Psoas muscle (tissue), 7 donors: ENCODE measurements at regions not wholly inside any gene's neighbourhood (a gene's known extent, or its start where the extent isn't known, plus 50 kb on each side); places are given as distances from the start of the nearest gene placed in this dataset.

Experiments used
- ATAC-seq, 4 donors: fragments of 200-7000 bp; cut with Tn5 transposase; one replicate each; pipeline ENCODE4 v1.9.1; 2020; ENCODE audit warnings: moderate library complexity in 3 of 4, mild to moderate bottlenecking in 2 of 4
- DNase-seq, 2 donors: peaks; one replicate each; pipeline ENCODE4 v3.0.0-alpha.2; 2020
- H3K27ac ChIP-seq: fragments of 200-600 bp; one replicate; pipeline ENCODE4 v1.8.0; 2022
- H3K27me3 ChIP-seq, 3 donors: fragments of 200-600 bp in 1 of 3; one replicate each; pipeline versions ENCODE4 v1.6.1 to v1.8.0; 2013 to 2022; ENCODE audit warnings: low read length in 2 of 3, mild to moderate bottlenecking in 2 of 3, moderate library complexity in 1 of 3; ENCODE audit not compliant: insufficient read depth in 3 of 3
- H3K36me3 ChIP-seq, 2 donors: fragments of 200-600 bp in 1 of 2; one replicate each; pipeline versions ENCODE4 v1.6.1 to v1.8.0; 2013 to 2022; ENCODE audit warnings: low read depth in 1 of 2, mild to moderate bottlenecking in 1 of 2, moderate library complexity in 1 of 2; ENCODE audit not compliant: insufficient read depth in 1 of 2
- H3K4me1 ChIP-seq: fragments of 200-600 bp; one replicate; pipeline ENCODE4 v1.8.0; 2022
- H3K4me3 ChIP-seq: fragments of 200-600 bp; one replicate; pipeline ENCODE4 v1.8.0; 2022; ENCODE audit warnings: mild to moderate bottlenecking
- H3K9me3 ChIP-seq: fragments of 200-600 bp; one replicate; pipeline ENCODE4 v1.8.0; 2022
- CTCF ChIP-seq: fragments of 200-600 bp; IDR thresholded peaks from one replicate; pipeline ENCODE4 v1.8.0; 2022; ENCODE audit warnings: antibody characterized with exemption
- WGBS, 3 donors: extraction: QIAGEN DNeasy Blood & Tissue Kit; methylation state at CpG; one replicate each; pipeline versions ENCODE4 v1.1.6 to v1.1.7; 2013; 5-methylcytosine and 5-hydroxymethylcytosine counted together
- intact Hi-C, 2 donors: fragments of 100-400 bp; cut with DNase I; formaldehyde crosslinking; loops; one replicate each; pipeline versions ENCODE4 v1.11.0 to v1.14.2; 2022
- donor health status: healthy with polysubstance abuse.
- donor health status: DM: no; HTN: no; CAD: no; lungs with moderate emphysema.
- donor health status: Bipolar disorder and iron deficiency.
- donor health status: healthy.
- donor health status: DM: yes; HTN: yes; CAD: no.
- donor health status: DM: no; HTN: no; CAD: no.
- donor health status: DM: yes; HTN: yes; CAD: no.

DNA sequence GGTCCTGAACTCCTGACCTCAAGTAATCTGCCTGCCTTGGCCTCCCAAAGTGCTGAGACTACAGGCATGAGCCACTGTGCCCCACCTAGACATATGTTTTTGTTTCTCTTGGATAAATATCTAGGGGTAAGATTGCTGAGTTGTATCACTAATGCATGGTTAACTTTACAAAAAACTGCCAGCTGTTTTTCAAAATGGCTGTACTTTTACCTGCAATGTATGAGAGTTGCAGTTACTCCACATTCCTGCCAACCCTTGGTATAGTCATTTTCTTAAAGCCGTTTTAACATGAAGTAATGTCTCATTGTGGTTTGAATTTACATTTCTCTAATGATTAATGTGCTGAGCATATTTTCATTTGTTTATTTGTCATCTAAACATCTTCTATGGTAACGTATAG lies 289.7 kb downstream of the UTRN start:
- Histone ChIP-seq H3K27ac (no peak overlapping the region), H3K36me3 (peaks cover 0 to 18% of the 10 kb centered on the region in 2 donors), H3K4me3 (no peak overlapping the region), H3K9me3 (no peaks in the 10 kb centered on the region), H3K27me3 (no peaks in the 10 kb centered on the region), H3K4me1 (no peaks in the 10 kb centered on the region)
- ATAC-seq (no peak), DNase-seq (no peak)
- WGBS, 3 donors = 72 to 95% (median 93%) methylated on average over 2 of the region's 2 CpGs
- no peak for TF ChIP-seq CTCF
- intact Hi-C loops = no loop called here

GRCh38 chr6:144575327-144575726 lies 290.2 kb downstream of the UTRN start:
- no peak for TF ChIP-seq CTCF
- Histone ChIP-seq H3K36me3 (peaks cover 0 to 18% of the 10 kb centered on the region in 2 donors), H3K27me3 (no peaks in the 10 kb centered on the region), H3K27ac (no peak overlapping the region), H3K9me3 (no peaks in the 10 kb centered on the region), H3K4me3 (no peak overlapping the region), H3K4me1 (no peaks in the 10 kb centered on the region)
- DNase-seq = no peak
- no peak for ATAC-seq
- intact Hi-C loops = no loop called here
- 90 to 98% (median 97%) methylated on average over 3 of the region's 3 CpGs for WGBS, 3 donors

DNA sequence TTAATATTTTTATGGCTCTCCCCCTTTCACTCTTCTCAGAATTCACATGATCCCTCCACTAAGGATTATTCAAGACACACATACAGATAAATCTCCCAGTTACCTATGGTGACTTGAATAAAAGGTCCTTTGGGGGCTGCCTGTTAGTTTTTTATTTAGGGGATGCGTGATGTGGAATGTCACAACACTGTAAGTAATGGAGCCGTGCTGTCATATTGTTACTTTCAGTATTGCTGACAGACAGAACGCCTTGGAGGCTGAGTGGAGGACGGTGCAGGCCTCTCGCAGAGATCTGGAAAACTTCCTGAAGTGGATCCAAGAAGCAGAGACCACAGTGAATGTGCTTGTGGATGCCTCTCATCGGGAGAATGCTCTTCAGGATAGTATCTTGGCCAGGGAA lies 291.7 kb downstream of the UTRN start:
- intact Hi-C loops = no loop called here

DNA sequence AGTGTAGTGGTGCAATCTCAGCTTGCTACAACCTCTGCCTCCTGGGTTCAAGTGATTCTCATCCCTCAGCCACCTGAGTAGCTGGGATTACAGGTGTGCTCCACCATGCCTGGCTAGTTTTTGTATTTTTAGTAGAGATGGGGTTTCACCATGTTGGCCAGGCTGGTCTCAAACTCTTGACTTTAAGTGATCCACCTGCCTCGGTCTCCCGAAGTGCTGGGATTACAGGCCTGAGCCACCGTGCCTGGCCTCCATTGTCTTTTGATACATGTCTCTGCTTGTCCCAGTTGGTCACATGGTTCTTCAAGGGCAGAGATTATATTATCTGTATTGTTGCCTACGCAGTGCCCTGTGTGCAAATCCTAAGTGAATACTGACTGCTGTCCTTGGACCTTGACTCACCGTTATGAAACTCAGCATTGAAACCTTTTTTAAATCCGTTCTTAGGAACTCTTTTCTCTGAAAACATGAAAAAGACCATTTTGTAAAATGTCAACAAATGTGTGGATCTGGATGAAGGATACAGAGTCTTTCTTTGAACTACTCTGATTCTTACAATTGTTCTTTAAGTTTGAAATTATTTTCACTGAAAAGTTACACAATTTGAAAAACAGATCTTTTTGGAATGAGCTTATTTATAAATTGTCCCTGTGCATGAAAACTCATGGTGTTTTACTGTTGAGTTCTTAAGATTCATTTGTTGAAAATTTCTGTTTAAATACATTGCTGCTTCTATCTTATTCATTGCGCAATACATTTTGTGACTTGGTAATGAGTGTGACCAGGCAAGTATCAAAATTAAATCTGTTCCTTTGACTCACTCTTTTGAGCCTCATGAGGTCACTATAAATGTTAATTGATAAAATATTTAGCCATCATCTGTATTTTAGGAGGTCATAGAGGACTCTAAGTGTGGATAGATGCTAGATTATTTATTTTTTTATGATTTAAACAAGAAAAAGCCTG lies 293.5 kb downstream of the UTRN start:
- intact Hi-C loops = no loop called here
- H3K4me1 ChIP-seq = peaks cover 14% of the 10 kb centered on the region
- ATAC-seq = no peak
- H3K36me3 ChIP-seq = peaks cover 0 to 18% of the 10 kb centered on the region in 2 donors
- no peaks in the 10 kb centered on the region for H3K9me3 ChIP-seq
- H3K4me3 ChIP-seq = no peak overlapping the region
- H3K27me3 ChIP-seq = no peaks in the 10 kb centered on the region
- no peak for DNase-seq
- H3K27ac ChIP-seq = no peak overlapping the region
- 89 to 97% (median 95%) methylated on average over 7 of the region's 7 CpGs for WGBS, 3 donors
- no peak for TF ChIP-seq CTCF

More for the DNA sequence above, 291.7 kb downstream of the UTRN start:
- no peak overlapping the region for H3K4me3 ChIP-seq
- peaks cover 4% of the 10 kb centered on the region for H3K4me1 ChIP-seq
- no peak overlapping the region for H3K27ac ChIP-seq
- DNase-seq = no peak
- TF ChIP-seq CTCF = no peak
- no peaks in the 10 kb centered on the region for H3K9me3 ChIP-seq
- no peak for ATAC-seq
- WGBS, 3 donors = 91 to 94% (median 93%) methylated on average over 6 of the region's 6 CpGs
- peaks cover 0 to 18% of the 10 kb centered on the region in 2 donors for H3K36me3 ChIP-seq
- no peaks in the 10 kb centered on the region for H3K27me3 ChIP-seq
